Prostate gland (tissue), 2 donors: ENCODE measurements at regions not wholly inside any gene's neighbourhood (a gene's known extent, or its start where the extent isn't known, plus 50 kb on each side); places are given as distances from the start of the nearest gene placed in this dataset.

Source experiments
- DNase-seq: peaks from one replicate; pipeline ENCODE4 v3.0.0-alpha.2; 2019; ENCODE audit warnings: low spot score
- H3K27ac ChIP-seq, 2 donors: fragments of 200-600 bp; sonication (generic); 2 replicates each; pipeline ENCODE4 v1.5.1; 2017 to 2019
- H3K27me3 ChIP-seq: fragments of 200-600 bp; sonication (generic); replicated peaks from 2 replicates; pipeline ENCODE4 v1.5.1; 2019; ENCODE audit not compliant: insufficient read depth
- H3K36me3 ChIP-seq, 2 donors: fragments of 200-600 bp; sonication (generic); 1 replicate in 1 of 2; 2 replicates in 1 of 2; pipeline versions ENCODE4 v1.5.1 to v1.8.1; 2017 to 2019
- H3K4me1 ChIP-seq: fragments of 200-600 bp; sonication (generic); replicated peaks from 2 replicates; pipeline ENCODE4 v1.5.1; 2019
- H3K4me3 ChIP-seq, 2 donors: fragments of 200-600 bp; sonication (generic); 2 replicates each; pipeline ENCODE4 v1.5.1; 2017 to 2019
- H3K9me3 ChIP-seq: fragments of 200-600 bp; sonication (generic); 2 replicates; pipeline ENCODE4 v1.5.1; 2017
- POLR2A ChIP-seq: fragments of 450-650 bp; IDR thresholded peaks from one replicate; pipeline ENCODE4 v1.6.1; 2016; ENCODE audit warnings: antibody characterized with exemption, mild to moderate bottlenecking
- POLR2AphosphoS5 ChIP-seq: sonication (generic); formaldehyde crosslinking; IDR thresholded peaks from one replicate; pipeline ENCODE4 v1.6.1; 2017; ENCODE audit warnings: antibody characterized with exemption
- WGBS: methylation state at CpG from one replicate; pipeline ENCODE4 v1.1.5; 2018; 5-methylcytosine and 5-hydroxymethylcytosine counted together
- intact Hi-C: fragments of 100-400 bp; cut with DNase I; formaldehyde crosslinking; loops from one replicate; pipeline ENCODE4 v1.14.2; 2022
- TF ChIP-seq, protein P1 (sequence below), 4 experiments: fragments of 200-600 bp in 2 of 4; fragments of 450-650 bp in 2 of 4; sonication (generic) in 2 of 4; IDR thresholded peaks; 1 replicate in 3 of 4; 2 replicates in 1 of 4; pipeline ENCODE4 v1.5.1; 2016 to 2019; ENCODE audit warnings: antibody characterized with exemption in 4 of 4, mild to moderate bottlenecking in 2 of 4, moderate library complexity in 2 of 4

GRCh38 chr6:137365707-137366437, 128.3 kb downstream of the OLIG3 start:
- 84% methylated on average over 14 of the region's 14 CpGs for WGBS
- intact Hi-C loops: no loop called here
- Histone ChIP-seq H3K9me3 (no peaks in the 10 kb centered on the region), H3K27me3 (no peaks in the 10 kb centered on the region), H3K27ac (no peak overlapping the region), H3K36me3 (no peaks in the 10 kb centered on the region), H3K4me3 (no peak overlapping the region), H3K4me1 (no peaks in the 10 kb centered on the region)
- TF ChIP-seq POLR2AphosphoS5: no peak
- no peak for TF ChIP-seq POLR2A
- TF ChIP-seq, protein P1, sequence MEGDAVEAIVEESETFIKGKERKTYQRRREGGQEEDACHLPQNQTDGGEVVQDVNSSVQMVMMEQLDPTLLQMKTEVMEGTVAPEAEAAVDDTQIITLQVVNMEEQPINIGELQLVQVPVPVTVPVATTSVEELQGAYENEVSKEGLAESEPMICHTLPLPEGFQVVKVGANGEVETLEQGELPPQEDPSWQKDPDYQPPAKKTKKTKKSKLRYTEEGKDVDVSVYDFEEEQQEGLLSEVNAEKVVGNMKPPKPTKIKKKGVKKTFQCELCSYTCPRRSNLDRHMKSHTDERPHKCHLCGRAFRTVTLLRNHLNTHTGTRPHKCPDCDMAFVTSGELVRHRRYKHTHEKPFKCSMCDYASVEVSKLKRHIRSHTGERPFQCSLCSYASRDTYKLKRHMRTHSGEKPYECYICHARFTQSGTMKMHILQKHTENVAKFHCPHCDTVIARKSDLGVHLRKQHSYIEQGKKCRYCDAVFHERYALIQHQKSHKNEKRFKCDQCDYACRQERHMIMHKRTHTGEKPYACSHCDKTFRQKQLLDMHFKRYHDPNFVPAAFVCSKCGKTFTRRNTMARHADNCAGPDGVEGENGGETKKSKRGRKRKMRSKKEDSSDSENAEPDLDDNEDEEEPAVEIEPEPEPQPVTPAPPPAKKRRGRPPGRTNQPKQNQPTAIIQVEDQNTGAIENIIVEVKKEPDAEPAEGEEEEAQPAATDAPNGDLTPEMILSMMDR (IDR thresholded peaks at IDR 0.05): no peak
- DNase-seq: no peak

GRCh38 chr6:137363805-137364138, 130.4 kb downstream of the OLIG3 start:
- no peak overlapping the region for H3K4me3 ChIP-seq
- TF ChIP-seq POLR2A: no peak
- no peak for TF ChIP-seq POLR2AphosphoS5
- TF ChIP-seq, protein P1 (IDR thresholded peaks at IDR 0.05): no peak
- H3K27me3 ChIP-seq: no peaks in the 10 kb centered on the region
- H3K27ac ChIP-seq: no peak overlapping the region
- intact Hi-C loops: no loop called here
- WGBS: 87% methylated on average over 5 of the region's 5 CpGs
- no peak for DNase-seq
- H3K36me3 ChIP-seq: no peaks in the 10 kb centered on the region
- no peaks in the 10 kb centered on the region for H3K9me3 ChIP-seq
- H3K4me1 ChIP-seq: no peaks in the 10 kb centered on the region

GRCh38 chr6:137362878-137363804, 131.1 kb downstream of the OLIG3 start:
- H3K9me3 ChIP-seq: no peaks in the 10 kb centered on the region
- no peak overlapping the region for H3K27ac ChIP-seq
- no peaks in the 10 kb centered on the region for H3K27me3 ChIP-seq
- H3K4me1 ChIP-seq: no peaks in the 10 kb centered on the region
- no peak for DNase-seq
- no peak overlapping the region for H3K4me3 ChIP-seq
- intact Hi-C loops: no loop called here
- TF ChIP-seq, protein P1 (IDR thresholded peaks at IDR 0.05): no peak
- TF ChIP-seq POLR2AphosphoS5 (no peak), POLR2A (no peak)
- WGBS: 92% methylated on average over 16 of the region's 16 CpGs
- no peaks in the 10 kb centered on the region for H3K36me3 ChIP-seq

DNA sequence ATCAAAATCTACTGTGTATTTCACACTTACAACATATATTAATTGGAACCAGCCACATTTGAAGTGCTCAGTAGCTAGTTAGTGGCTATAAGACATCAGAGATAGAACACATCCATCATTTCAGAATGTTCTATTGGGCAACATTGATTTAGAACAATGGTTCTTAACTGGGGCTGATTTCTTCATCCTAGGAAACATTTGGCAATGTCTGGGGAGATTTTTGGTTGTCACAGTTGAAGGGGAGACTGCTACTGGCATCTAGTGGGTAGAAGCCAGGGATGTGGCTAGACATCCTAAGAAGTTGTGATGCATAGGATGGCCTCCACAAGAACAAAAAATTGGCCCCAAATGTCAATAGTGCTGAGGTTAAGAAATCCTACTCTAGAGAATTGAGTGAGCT, 132.5 kb downstream of the OLIG3 start:
- Histone ChIP-seq H3K4me1 (no peaks in the 10 kb centered on the region), H3K9me3 (no peaks in the 10 kb centered on the region), H3K27ac (no peak overlapping the region), H3K4me3 (no peak overlapping the region), H3K27me3 (no peaks in the 10 kb centered on the region), H3K36me3 (no peaks in the 10 kb centered on the region)
- no peak for TF ChIP-seq POLR2A
- TF ChIP-seq POLR2AphosphoS5: no peak
- TF ChIP-seq, protein P1 (IDR thresholded peaks at IDR 0.05): no peak
- no peak for DNase-seq
- intact Hi-C loops: no loop called here
